Choroid plexus epithelial cell (primary cell): ENCODE measurements at regions not wholly inside any gene's neighbourhood (a gene's known extent, or its start where the extent isn't known, plus 50 kb on each side); places are given as distances from the start of the nearest gene placed in this dataset.

Experiments used
- DNase-seq: peaks from one replicate; pipeline ENCODE4 v3.0.0-alpha.2; 2010; ENCODE audit warnings: low read depth
- H3K4me3 ChIP-seq: 2 replicates; pipeline ENCODE4 v1.5.1; 2011; ENCODE audit warnings: low read depth, mild to moderate bottlenecking, control low read depth, low read length, moderate library complexity
- TF ChIP-seq, protein P1 (sequence below): conservative IDR thresholded peaks from 2 replicates; pipeline ENCODE4 v1.5.1; 2011; ENCODE audit warnings: low read depth, mild to moderate bottlenecking, control low read depth, inconsistent platforms, low read length, moderate library complexity

DNA sequence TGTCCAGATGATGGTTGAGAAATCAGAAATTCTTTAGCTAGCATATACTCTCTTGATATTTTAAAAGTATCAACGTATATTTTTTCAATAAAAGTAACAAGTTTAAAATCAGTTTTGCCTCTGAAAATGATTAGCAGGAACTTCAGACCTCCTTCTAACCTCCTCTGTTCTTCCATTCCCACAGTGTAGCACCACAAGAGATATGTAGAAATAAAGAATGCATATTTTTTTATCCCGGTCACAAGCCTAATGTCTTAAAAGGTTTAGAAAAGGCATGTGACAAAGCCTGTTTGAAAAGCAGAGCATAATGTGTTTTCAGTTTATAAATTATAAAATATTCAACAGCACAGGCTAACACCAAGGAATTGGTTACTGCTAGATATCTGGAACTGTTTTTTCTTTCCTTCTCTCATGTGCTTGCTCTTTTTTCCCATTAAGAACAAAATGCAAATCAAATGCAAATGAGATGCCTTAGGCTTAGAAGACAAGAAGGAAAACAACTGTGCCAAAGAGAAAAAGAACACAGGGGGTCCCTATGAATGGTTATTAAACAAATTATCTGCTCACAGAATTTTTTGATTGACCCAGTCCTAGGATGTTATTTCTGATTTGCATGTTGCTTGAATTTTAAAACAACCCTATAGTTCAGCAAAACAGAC, 351.7 kb upstream of the FAM241A start:
- no peak overlapping the region for H3K4me3 ChIP-seq
- TF ChIP-seq, protein P1, sequence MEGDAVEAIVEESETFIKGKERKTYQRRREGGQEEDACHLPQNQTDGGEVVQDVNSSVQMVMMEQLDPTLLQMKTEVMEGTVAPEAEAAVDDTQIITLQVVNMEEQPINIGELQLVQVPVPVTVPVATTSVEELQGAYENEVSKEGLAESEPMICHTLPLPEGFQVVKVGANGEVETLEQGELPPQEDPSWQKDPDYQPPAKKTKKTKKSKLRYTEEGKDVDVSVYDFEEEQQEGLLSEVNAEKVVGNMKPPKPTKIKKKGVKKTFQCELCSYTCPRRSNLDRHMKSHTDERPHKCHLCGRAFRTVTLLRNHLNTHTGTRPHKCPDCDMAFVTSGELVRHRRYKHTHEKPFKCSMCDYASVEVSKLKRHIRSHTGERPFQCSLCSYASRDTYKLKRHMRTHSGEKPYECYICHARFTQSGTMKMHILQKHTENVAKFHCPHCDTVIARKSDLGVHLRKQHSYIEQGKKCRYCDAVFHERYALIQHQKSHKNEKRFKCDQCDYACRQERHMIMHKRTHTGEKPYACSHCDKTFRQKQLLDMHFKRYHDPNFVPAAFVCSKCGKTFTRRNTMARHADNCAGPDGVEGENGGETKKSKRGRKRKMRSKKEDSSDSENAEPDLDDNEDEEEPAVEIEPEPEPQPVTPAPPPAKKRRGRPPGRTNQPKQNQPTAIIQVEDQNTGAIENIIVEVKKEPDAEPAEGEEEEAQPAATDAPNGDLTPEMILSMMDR: no peak
- DNase-seq: no peak

DNA sequence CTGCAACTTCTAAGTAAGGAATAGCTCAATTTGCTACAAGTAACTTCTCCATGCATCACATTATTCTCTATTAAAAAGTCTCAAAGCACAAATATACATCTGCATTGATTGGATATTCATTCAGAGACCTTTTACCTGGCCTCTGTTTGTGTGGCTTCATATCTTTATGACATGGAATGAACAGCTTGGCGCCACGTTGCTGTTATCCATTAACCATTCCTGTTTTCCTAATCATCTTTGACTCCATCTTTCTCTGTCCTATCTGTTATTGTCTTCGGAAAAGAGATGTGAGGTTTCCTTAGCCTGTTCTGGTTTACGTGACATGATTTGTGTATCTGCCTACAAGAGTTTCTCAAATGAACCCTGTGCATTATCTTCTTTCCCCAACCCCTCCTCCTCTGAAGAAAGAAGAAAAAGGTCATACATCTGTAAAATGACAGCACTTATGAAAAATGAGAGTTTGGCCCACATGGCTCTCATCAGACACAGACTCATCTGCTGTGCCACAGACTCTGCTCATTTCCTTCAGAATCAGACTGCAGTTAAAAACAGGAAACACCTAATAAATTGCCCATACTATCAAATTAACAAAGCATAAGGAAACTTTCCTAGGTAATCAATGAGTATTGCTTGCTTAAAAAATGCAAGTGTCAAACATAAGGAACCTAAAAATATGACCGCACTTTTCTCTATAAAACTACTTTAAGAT, 347.6 kb upstream of the FAM241A start:
- TF ChIP-seq, protein P1: no peak
- DNase-seq: no peak
- no peak overlapping the region for H3K4me3 ChIP-seq

DNA sequence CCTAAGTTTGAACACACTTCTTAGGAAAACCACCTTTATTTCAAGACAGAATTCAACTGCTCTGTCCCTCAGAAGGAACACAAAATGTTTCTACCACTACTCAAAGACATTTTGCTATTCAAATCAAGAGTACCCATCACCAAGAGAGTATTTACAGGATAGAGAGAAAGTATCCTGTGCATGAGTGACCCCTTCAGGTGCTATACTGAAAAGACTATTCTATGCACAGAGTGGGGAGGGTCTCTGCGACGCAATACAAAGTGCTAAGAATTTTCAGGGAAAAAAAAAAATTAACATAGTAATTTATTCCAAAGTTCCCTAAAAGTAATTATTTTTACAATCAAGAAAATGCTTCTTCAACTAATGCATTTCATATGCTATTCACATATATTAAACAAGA, 346.4 kb upstream of the FAM241A start:
- no peak for DNase-seq
- no peak overlapping the region for H3K4me3 ChIP-seq
- TF ChIP-seq, protein P1: peak; percentile 8

DNA sequence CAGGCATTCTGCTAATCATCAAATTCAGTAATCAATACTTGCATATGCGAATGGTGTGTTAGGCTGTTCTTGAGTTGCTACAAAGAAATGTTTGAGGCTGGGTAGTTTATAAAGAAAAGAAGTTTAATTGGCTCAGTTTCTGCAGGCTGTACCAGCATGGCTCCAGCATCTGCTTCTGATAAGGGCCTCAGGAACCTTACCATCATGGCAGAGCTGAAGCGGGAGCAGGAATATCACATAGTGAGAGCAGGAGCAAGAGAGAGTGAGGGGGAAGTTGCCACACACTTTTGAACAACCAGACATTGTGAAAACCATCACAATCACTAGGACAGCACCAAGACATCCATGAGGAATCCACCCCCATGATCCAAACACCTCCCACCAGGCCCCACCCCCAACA, 344.7 kb upstream of the FAM241A start:
- TF ChIP-seq, protein P1: no peak
- no peak overlapping the region for H3K4me3 ChIP-seq
- DNase-seq: no peak

DNA sequence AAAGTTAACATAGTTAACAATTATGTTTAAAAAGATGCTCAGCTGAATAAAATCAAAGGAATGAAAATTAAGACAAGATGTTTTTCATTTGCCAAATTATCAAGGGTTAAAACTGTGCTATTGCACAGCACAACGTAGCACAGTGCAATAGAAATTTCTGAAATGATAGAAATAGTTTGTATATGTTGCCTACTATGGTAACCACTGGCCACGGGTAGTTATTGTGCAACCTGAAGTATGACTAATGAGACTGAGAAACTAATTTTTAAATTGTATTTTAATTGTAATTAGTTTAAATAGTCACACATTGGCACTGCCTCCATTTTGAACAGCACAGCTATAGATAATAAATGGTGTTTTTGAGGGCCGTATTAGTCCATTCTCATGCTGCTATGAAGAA, 343.1 kb upstream of the FAM241A start:
- peak; percentile 9 for DNase-seq
- no peak overlapping the region for H3K4me3 ChIP-seq
- TF ChIP-seq, protein P1: no peak

DNA sequence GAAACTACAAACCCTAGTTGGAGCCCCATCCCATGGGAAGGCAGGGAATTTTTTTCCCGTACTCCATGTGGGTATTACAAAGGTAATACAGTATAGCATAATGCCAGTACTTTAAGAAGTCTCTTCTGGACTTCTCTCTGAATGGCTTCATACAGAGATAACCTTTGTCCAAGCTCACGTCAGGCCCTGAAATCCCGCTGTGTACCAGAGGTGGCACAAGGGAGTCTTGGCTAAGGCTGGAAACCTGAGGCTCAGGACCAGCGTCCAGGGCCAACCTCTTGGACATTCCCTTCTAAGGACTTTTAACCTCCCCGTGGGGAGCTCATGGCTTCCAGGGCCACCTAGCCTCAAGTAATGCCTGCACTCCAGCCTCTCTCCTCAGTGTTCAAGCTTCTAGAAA, 338.9 kb upstream of the FAM241A start:
- TF ChIP-seq, protein P1: peak; percentile 16
- H3K4me3 ChIP-seq: no peak overlapping the region
- DNase-seq: no peak

DNA sequence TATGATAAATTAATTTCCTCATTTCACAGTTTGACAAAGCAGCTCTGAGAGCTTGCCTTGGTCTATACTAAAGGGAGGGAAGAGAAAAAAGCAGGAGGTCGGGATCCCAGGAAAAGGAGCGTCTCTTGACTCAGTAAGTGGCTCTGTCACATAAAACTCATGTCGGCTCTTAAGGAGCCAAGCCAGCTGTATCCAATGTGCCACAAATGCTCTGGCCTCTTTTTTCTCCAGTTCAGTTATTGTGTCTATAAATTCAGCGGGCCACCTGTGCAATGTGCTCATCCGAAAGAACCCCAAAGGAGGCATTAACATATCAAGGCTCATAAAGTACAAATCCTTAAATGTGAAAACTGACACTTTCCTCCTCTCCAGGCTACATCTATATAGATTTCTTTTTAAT, 337.7 kb upstream of the FAM241A start:
- no peak overlapping the region for H3K4me3 ChIP-seq
- TF ChIP-seq, protein P1: no peak
- DNase-seq: no peak
